HG03378 (cell line): ENCODE measurements at regions not wholly inside any gene's neighbourhood (a gene's known extent, or its start where the extent isn't known, plus 50 kb on each side); places are given as distances from the start of the nearest gene placed in this dataset.

ENCODE experiments used
- ATAC-seq: cut with Tn5 transposase; IDR thresholded peaks from one replicate; pipeline ENCODE4 v1.9.1; 2021; ENCODE audit warnings: mild to moderate bottlenecking, moderate library complexity; ENCODE audit not compliant: unreplicated experiment

DNA sequence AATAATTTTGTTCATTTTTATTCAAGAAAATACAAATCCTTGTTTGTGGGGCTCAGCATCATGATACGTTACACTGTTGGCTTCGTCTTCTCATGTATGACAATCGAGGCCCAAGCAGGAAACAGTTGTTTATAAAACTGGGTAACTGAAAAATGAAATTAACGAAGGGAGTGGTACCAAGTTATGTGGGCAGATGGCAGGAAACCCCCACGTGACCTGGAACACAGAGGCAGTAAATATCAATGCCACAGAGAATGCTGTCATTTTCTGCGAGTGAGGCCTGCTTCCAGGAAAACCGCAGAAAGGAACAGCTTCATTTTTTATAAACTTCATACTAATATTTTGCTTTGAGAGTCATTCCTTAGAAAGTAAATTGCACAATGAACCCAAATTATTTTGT lies 201.0 kb upstream of the ADARB2 start:
- no peak for ATAC-seq

DNA sequence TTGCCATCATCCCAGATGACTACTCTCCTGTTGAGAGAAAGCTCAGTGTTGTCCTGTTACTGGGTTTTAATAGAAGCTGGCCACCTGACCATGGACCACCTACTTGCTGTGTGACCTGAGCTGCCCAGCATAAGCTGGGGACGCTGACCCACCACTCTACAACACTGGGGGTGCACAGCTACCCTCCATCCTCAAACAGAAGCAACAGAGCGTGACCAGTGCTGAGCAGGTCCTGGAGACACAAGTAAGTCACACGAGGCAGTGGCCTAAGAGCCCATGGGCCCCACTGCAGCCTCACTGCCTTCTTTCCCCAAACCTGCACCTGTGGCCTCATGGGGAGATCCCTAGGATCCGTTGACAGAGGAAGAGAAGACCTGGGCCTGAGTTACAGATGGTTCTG lies 198.6 kb upstream of the ADARB2 start:
- ATAC-seq, result no peak

DNA sequence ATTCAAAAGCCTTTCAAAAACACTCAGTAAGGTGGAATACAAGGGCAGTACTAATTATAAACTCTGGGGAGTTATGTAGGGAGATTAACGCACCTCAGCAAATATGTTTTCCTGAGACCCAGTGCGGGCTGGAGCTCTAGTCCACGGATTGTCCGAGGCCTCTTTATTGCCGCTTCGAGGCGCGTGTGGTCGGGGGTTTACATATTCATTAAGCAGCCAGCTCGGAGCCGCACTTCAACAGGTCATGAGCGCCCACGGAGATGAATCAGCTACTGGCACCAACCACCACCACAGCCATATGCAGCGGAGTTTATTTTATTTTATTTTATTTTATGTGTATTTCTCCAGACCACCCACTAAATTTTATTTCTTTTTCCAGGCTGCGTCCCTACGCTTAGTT lies 195.9 kb upstream of the ADARB2 start:
- no peak for ATAC-seq

DNA sequence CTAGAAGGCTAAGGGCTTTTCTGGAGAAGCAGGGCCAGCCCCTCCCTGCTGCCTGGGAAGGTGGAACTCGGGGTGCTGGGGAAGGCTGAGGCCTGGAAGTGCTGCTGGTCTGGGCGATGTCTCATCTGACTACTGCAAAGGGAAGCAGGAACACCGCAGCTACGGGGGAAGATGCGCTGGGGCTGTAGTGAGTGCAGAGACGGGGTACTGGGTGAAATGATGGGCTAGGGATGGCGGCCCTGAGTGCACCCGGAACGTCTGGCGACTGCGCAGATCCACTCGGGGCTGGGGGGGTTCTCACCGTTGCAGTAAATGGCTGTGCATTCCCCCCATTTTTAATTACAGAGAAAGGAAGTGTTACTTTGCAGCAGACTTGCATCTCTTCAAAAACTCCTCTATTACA lies 195.4 kb upstream of the ADARB2 start:
- ATAC-seq, result no peak

DNA sequence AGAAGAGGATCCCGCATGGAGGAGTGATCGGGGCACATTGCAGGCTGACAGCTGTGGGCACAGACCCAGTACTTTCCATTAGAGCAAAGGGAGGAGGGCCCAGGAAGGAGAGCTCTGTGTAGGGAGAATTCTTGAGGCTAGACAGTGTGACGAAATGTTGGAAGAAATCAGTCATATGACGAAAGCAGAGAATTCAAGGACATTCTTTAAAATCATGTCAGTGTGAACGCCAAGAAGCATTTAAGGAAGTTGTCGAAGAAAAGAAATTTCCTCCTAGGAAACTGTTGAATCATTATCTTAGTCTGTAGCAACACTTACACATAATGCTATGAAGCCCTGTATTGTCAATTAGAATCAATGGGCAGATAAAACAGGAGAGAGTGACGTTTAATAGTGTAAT lies 191.3 kb upstream of the ADARB2 start:
- ATAC-seq, result no peak

DNA sequence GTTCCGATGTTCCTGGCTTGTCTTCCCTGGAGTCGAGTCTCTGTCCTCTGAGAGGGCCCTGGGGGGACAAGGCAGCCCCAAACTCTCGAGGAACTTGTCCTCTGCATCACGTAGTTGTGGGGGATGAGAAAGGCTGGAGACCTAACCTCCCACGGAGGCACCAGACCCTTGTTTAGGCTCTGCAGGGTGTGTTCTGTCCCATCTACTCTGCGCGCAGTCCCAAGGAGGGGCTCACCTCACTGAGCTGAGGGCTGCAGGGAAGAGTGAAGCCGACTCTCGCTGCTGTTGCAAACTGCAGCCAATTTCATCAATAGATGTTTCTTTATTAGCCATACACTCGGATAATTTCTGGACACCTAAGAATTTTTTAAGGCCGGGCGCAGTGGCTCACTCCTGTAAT lies 186.7 kb upstream of the ADARB2 start:
- ATAC-seq, result no peak

DNA sequence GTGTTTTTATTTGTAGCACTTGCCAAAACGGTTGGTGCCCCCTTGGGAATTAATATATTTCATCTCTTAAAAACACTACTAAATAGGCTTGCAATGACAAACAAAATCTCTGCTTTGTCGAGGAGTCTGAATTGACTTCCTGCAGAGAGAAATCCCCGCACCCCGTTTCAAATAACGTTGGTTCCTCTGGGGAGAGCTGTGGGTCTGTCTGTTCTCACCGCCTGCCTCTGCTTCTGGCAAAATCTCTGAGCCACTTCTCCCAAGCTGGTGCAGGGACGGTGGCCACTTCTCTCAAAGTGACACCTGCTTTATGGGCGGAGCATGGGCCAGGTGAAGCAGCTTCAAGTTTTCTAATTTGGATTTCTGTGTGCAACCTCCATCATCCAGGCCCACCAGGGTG lies 186.3 kb upstream of the ADARB2 start:
- ATAC-seq, result no peak

DNA sequence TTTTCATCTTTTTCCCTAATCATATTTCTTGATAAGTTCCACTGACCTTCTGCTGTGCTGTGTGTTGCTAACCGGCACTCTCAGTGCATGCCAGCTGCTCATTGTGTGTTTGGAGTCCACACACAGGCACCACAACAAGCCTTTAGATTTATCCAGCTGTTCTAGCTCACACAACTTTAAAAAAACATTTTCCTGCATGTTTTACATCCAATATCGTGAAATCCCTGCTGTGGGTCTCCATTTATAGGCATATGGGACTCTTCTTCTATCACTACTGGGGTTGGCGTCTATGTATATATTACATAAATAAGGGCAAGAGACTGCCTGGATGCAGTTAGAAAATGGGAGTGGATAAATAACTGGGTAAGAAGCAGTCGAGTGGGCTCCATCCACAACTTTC lies 183.6 kb upstream of the ADARB2 start:
- ATAC-seq, result no peak

DNA sequence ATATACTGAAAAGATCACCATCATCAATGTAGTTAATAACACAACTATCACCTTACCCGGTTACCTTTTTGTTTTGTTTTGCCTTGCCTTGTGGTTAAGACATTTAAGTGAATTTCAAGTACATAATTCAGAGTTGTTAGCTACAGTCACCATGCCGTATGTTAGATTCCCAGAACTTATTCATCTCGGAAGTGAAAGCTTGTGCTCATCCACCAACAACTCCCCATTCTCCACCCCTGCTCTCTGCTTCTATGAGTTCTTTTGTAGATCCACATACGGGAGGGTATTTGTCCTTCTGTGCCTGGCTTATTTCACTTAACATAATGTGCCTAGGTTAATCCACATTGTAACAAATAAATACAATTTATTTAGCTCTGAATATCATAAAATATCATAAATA lies 182.8 kb upstream of the ADARB2 start:
- no peak for ATAC-seq

DNA sequence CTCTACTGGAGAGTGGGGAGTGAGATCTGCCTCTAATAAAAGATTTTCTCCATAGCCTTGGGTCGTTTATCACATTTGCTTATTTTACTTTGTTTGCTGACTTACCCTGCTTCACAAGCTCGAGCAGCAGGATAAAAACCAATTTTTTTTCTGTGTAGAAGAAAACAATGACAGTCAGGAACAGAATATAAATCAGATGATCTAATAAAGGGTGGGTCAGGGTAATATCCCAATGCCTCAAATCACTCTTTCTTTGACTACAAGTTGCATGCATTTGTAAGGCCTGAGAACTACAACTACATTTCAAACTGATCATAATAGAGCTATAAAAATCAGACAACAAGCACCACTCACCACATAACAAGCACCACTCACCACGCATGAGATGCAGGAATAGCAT lies 174.4 kb upstream of the ADARB2 start:
- no peak for ATAC-seq

DNA sequence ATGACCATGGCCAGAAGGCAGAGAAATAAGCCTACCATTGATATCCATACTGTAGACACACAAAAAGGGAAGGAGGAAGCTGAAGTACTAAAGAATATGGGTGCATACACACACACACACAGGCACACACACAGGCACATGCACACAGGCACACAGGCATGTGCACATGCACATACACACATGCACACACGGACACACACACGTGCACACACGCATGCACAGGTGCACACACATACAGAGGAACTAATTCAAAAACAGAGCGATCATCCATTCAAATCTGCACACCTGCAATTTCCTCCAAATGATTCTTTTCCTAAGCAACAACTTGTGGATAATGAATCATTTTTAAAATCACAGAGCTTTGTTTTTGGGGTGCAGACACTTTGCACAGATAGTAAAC lies 166.7 kb upstream of the ADARB2 start:
- ATAC-seq, result no peak

DNA sequence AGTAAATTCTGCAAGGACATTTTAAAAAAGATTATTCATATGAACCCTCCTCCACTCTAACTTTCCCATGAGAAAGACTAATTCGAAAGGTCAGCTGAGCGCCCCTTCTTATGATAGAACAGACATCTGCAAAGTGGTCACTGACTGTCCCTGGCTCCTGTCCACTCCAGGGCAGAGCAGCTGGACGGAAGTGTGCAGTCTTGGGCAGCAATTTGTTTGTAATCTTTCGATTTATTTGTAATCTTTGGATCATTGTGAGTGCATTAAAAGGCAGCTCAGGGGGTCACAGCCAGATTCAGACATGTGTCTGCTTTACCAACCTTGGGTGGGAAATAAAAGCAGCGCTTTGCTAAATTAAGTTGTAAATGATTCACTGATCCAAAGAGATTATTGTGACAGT lies 158.8 kb upstream of the ADARB2 start:
- no peak for ATAC-seq

DNA sequence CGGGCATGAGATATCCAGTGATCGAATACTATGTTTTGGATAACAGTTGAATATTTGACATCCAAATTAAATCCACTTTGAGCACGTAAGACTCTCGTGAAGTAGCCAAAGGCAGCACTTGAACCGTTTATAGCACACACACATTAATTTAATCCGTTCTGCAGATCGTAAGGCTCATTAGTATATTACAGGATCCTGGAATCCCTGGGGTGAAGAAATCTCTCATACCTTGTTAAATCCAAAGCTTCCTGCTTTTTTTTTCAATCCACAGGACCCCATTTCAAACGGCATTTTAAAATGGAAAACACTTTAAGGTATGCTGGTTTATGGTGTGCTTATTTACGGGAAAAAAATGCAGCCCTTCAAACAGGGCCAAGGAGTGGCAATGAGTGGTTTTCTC lies 158.4 kb upstream of the ADARB2 start:
- no peak for ATAC-seq

DNA sequence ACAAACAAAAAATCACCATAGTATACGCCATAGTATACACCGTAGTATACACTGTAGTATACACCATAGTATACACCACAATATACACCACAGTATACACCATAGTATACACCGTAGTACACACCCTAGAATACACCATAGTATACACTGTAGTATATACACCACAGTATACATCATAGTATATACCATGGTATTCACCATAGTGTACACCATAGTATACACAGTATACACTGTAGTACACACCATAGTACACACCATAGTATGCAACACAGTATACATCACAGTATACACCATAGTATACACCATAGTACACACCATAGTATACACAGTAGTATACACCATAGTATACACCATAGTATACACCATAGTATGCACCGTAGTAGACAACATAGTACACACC lies 157.6 kb upstream of the ADARB2 start:
- ATAC-seq, result no peak

DNA sequence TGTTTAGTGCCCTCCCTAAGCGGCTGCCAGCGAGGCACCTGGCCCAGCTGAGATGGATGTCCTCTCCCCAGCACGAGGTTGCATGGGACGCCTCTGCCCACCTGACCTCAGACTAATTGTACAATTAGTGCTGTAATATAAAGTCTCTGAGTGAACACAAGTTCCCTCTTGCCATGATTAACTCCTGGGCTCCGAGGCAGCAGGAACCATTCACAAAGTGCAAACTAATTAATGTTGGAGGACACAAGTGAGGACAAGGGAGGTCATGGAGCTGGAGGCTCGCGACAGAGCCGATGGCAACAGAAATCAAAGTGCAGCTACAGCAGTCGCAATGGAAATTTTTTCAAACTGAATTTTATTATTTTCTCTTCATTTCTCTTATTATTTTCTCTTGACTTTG lies 156.6 kb upstream of the ADARB2 start:
- no peak for ATAC-seq

DNA sequence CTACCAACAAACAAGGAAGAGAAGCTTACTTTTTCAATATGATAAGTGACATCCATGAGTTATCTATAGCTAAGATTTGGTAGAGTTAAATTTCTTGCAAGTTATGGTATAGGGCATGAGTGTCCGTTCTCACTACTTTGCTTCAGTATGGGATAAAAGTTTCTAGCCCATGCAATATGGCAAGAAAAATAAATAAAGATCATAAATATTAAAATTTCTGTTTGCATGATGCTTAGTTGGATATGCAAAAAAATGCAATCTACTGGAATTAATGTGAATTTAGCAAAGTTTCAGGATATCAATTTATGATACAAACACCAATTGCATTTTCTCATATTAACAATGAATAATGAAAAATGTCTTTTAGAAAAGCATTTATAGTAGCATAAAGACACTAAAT lies 148.7 kb upstream of the ADARB2 start:
- ATAC-seq, result no peak

DNA sequence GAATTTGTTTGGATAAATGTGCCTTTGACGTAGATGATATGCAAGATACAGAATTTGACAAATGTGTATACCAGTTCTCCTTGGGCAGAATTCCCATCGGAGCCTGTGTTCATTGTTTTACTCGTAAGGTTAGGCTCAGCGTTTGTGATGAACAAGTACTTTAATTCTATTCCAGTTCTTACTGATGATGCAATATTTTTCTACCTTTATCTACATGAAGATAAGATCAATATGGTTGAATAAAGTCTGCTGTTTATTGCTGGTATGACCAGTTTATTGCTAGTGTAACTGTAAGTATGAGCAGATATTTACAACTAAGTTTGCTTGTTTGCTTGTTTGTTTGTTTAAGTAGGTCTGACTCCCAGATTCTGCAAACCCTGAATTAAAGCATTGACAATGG lies 145.4 kb upstream of the ADARB2 start:
- no peak for ATAC-seq

DNA sequence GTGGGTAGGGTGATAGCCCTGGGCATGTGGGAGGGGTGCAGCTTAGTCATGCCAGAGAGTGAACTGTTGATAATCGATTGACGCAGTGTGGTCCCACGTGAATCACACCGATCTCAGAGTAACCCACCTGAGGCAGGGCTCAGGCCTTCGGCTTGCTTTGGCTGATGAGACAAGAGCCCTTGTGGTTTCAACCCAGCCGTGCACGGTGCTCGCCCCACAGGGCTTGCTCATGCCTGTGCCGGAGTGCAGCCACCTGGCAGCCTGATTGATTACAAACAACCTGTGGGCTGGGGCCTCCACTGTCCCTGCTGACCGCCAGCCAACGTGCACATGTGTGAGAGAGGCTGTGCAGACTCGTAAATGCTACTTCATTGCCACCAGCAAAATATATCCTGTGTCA lies 144.9 kb upstream of the ADARB2 start:
- ATAC-seq, result no peak

DNA sequence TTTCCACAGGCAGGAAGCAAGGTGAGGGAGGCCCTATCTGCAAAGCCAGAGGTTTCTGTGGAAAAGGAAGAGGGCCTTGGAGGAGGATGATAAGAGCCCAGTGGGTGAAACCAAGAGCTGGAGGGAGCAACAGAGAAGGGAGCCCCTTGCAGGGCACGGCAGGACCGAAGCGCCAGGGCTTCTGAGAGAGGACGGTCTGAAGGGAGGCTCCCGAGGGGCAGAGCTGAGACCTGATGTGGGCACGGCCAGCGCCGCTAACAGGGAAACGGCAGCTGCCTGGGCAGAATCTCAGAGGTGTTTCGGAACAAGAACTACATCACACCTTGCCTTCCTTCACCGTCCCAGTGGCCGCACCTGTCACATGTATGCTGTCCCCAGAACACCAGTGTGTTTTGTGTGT lies 144.3 kb upstream of the ADARB2 start:
- ATAC-seq, result no peak

DNA sequence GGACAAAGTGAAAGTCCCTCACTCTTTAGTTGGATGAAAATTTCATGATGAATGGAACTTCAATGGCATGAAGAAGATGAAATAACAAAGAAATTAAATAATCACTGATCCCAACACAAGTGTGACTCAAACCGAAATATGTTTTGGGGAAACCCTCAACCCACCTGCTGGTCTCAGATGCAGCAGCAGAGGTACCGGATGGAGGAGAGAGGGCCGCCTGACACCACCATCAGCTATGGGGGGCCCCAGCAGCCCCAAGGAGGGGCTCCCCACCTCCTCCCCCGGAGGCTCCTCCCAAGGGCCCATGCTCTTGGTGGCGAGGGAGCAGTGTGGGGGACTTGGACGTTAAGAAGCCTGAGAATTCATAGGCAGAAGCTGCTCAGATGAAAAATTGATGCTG lies 137.2 kb upstream of the ADARB2 start:
- ATAC-seq, result no peak

DNA sequence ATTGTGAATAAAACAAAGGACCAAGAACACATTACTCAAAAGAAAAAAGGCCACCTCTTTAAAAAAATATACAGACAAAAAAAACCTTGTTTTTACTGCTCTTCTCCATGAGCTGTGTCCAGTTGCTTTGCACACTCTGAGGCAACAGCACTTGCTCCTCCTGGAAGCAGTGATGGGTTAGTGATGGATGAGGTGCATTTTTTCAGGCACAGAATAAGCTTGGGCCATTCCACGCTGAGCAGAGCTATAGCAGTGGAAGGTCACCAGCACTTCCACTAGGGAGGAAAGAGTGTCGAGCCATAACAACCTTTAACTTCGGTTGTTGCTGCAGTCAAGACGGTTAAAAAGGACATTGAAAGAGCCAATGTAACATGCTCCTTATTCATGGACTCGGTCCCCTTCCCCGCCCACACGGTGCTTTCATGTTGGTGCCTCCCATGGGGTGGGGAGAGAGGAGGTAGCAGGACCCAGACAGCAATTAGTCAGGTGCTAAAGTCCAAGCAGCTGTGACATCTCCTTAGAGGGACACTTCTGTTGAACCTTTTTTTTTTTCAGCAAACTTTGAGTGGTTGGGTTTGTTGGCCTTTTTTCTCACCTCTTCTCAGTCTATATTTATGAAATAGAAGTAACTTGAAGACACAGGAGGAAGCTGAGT lies 136.5 kb upstream of the ADARB2 start:
- ATAC-seq, result no peak

DNA sequence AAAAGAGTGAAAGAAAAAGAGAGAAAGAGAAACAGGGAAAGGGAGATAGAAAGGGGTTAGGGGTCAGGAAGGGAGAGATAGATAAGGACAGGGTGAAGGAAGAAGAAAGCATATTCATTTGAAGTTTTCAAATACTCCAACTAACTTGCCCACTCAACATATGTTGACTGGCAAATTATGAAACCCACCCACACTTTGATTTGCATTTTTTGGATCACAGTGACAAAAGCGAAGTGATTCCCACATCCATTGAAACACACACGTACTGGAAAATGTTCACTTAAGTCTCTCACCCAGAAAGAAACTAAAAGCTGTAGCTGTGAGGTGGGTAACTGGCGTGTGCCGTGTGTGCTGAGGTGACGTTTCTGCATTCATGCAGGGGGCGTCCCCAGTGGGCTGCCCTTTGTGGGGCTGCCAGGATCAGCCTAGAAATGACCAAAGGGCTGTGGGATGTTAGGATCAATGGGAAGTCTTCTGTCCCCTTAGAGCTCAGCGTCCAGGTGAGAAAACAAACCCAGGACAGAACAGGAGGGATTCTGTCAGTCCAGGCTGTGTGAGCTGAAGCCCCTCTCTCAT lies 134.9 kb upstream of the ADARB2 start:
- no peak for ATAC-seq

DNA sequence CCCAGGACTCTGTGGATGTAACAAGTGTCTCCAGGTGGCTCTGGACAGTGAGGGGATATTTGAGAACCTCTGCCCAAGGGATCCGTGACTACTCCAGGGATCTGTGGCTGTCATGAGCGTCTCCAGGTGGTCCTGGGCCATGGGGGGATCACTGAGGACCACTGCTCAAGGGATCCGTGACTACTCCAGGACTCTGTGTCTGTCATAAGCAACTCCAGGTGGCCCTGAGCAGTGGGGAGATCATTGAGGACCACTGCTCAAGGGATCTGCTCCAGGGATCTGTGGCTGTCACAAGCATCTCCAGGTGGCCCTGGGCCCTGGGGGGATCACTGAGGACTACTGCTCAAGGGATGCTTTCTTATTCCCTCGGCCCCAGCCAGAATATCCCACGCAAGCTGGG lies 133.2 kb upstream of the ADARB2 start:
- ATAC-seq, result no peak
